Loucy (cell line): ENCODE measurements at regions not wholly inside any gene's neighbourhood (a gene's known extent, or its start where the extent isn't known, plus 50 kb on each side); places are given as distances from the start of the nearest gene placed in this dataset.

ENCODE experiments used
- CTCF ChIP-seq: fragments of 200-600 bp; sonication (generic); conservative IDR thresholded peaks from 2 replicates; pipeline ENCODE4 v1.5.1; 2014; ENCODE audit warnings: mild to moderate bottlenecking, antibody characterized with exemption, low read length
- EZH2phosphoT487 ChIP-seq: fragments of 200-600 bp; IDR thresholded peaks from 2 replicates; pipeline ENCODE4 v1.6.1; 2018; ENCODE audit warnings: antibody characterized with exemption, mild to moderate bottlenecking, moderate library complexity, borderline replicate concordance

GRCh38 chr11:19320827-19321226, 80.1 kb upstream of the E2F8 start:
- TF ChIP-seq CTCF: no peak
- no peak for TF ChIP-seq EZH2phosphoT487
